SU-DHL-6 (cell line): ENCODE measurements at regions not wholly inside any gene's neighbourhood (a gene's known extent, or its start where the extent isn't known, plus 50 kb on each side); places are given as distances from the start of the nearest gene placed in this dataset.

Source experiments
- H2AFZ ChIP-seq: fragments of 200-600 bp; sonication (generic); 2 replicates; pipeline ENCODE4 v1.6.1; 2014; ENCODE audit warnings: low read depth, mild to moderate bottlenecking, moderate library complexity, mixed read lengths, antibody characterized with exemption, low read length; ENCODE audit not compliant: severe bottlenecking
- H3F3A ChIP-seq: fragments of 200-600 bp; shearing (Covaris generic); 2 replicates; pipeline ENCODE4 v1.6.0; 2016; ENCODE audit warnings: antibody characterized with exemption, mild to moderate bottlenecking; ENCODE audit not compliant: insufficient read depth
- H3K27ac ChIP-seq: fragments of 200-600 bp; sonication (generic); 2 replicates; pipeline ENCODE4 v1.5.1; 2016; ENCODE audit warnings: low read depth, mild to moderate bottlenecking, low read length, moderate library complexity, mixed read lengths
- H3K27me3 ChIP-seq: fragments of 200-600 bp; sonication (generic), shearing (Covaris generic); 2 replicates; pipeline ENCODE4 v1.6.0; 2014; ENCODE audit warnings: mild to moderate bottlenecking, low read length
- H3K36me3 ChIP-seq: fragments of 200-600 bp; sonication (generic); 2 replicates; pipeline ENCODE4 v1.6.1; 2014; ENCODE audit warnings: mild to moderate bottlenecking, low read length, mixed read lengths
- H3K4me2 ChIP-seq: fragments of 300-600, 200-600 bp; shearing (Covaris generic), sonication (generic); 2 replicates; pipeline ENCODE4 v1.6.0; 2014; ENCODE audit warnings: low read length, low read depth, mild to moderate bottlenecking; ENCODE audit not compliant: poor library complexity, severe bottlenecking
- H3K4me3 ChIP-seq: fragments of 200-600 bp; sonication (generic); 2 replicates; pipeline ENCODE4 v1.5.1; 2014; ENCODE audit warnings: antibody characterized with exemption, low read length, mild to moderate bottlenecking, mixed read lengths; ENCODE audit not compliant: insufficient read depth, poor library complexity, severe bottlenecking
- H3K79me2 ChIP-seq: fragments of 200-600 bp; sonication (generic); 2 replicates; pipeline ENCODE4 v1.6.1; 2014; ENCODE audit warnings: mild to moderate bottlenecking, low read length, moderate library complexity; ENCODE audit not compliant: insufficient read depth
- H3K9ac ChIP-seq: fragments of 200-600 bp; sonication (generic); 2 replicates; pipeline ENCODE4 v1.7.0; 2014; ENCODE audit warnings: mild to moderate bottlenecking, low read length
- H3K9me2 ChIP-seq: fragments of 200-600 bp; sonication (generic); replicated peaks from 2 replicates; pipeline ENCODE4 v1.6.1; 2014; ENCODE audit warnings: low read length; ENCODE audit not compliant: insufficient read depth
- H3K9me3 ChIP-seq: fragments of 200-600 bp; sonication (generic); 2 replicates; pipeline ENCODE4 v1.6.1; 2014; ENCODE audit warnings: low read length, mixed read lengths; ENCODE audit not compliant: insufficient read depth
- H4K20me1 ChIP-seq: fragments of 200-600 bp; sonication (generic); 2 replicates; pipeline ENCODE4 v1.6.1; 2014; ENCODE audit warnings: low read depth, mild to moderate bottlenecking, antibody characterized with exemption, low read length, moderate library complexity, mixed read lengths
- CTCF ChIP-seq: fragments of 200-600 bp; sonication (generic); IDR thresholded peaks from one replicate; pipeline ENCODE4 v1.5.1; 2017; ENCODE audit warnings: antibody characterized with exemption, mild to moderate bottlenecking, low read length, moderate library complexity; ENCODE audit not compliant: insufficient read depth, poor library complexity, severe bottlenecking
- EZH2phosphoT487 ChIP-seq: fragments of 200-600 bp; sonication (generic), shearing (Covaris generic); conservative IDR thresholded peaks from 2 replicates; pipeline ENCODE4 v1.6.1; 2018; ENCODE audit warnings: mild to moderate bottlenecking, antibody characterized with exemption, low read length, moderate library complexity, mixed read lengths

DNA sequence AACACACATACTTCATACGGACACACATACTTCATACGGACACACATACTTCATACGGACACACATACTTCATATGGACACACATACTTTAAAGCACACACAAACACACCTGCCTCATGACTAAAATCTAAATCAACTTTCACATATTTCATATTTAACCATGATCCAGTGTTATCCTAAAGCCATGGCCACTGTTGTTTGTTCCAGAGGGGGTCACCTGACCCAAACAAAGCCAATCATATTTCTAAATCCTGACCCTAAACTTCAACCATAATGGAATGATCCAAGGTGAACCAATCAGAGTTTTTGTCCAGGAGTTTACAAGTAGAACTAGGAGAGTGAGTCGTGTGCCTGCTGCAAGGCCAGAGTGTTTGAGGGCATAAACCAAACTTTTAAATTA, 97.2 kb upstream of the KIT start:
- Histone ChIP-seq H3K36me3 (no peaks in the 10 kb centered on the region), H3K79me2 (no peaks in the 10 kb centered on the region), H3K4me3 (no peak overlapping the region), H4K20me1 (no peaks in the 10 kb centered on the region), H3K27ac (no peak overlapping the region), H3K9ac (no peak overlapping the region), H3K4me2 (no peak overlapping the region), H3K27me3 (no peaks in the 10 kb centered on the region), H3K9me2 (no peaks in the 10 kb centered on the region), H2AFZ (no peak overlapping the region), H3K9me3 (no peaks in the 10 kb centered on the region), H3F3A (no peaks in the 10 kb centered on the region)
- no peak for TF ChIP-seq CTCF
- no peak for TF ChIP-seq EZH2phosphoT487

DNA sequence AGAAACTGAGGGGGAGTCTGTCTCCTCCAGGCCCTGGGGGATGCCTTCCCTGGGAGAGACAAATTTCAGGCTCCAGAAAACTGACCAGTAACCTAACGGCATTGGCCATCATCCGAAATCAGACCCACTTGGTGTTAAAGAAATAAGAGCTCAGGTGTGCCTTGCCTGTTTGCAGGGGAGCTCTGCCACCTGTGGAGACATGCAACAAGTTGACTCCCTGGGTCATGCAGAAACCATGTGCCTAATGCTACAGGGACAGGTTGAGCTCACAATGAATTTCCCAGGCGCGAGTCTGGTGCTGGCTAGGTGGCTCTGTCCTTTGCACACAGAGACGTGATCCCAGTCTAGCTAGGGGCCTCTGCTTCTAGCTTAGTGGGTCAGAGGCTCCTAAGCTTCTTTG, 95.8 kb upstream of the KIT start:
- TF ChIP-seq EZH2phosphoT487 (no peak), CTCF (no peak)
- H3F3A ChIP-seq: no peaks in the 10 kb centered on the region
- no peaks in the 10 kb centered on the region for H3K27me3 ChIP-seq
- H3K36me3 ChIP-seq: no peaks in the 10 kb centered on the region
- H4K20me1 ChIP-seq: no peaks in the 10 kb centered on the region
- no peaks in the 10 kb centered on the region for H3K9me3 ChIP-seq
- no peak overlapping the region for H3K4me2 ChIP-seq
- H2AFZ ChIP-seq: no peak overlapping the region
- no peaks in the 10 kb centered on the region for H3K9me2 ChIP-seq
- H3K4me3 ChIP-seq: no peak overlapping the region
- no peaks in the 10 kb centered on the region for H3K79me2 ChIP-seq
- H3K9ac ChIP-seq: no peak overlapping the region
- H3K27ac ChIP-seq: no peak overlapping the region

DNA sequence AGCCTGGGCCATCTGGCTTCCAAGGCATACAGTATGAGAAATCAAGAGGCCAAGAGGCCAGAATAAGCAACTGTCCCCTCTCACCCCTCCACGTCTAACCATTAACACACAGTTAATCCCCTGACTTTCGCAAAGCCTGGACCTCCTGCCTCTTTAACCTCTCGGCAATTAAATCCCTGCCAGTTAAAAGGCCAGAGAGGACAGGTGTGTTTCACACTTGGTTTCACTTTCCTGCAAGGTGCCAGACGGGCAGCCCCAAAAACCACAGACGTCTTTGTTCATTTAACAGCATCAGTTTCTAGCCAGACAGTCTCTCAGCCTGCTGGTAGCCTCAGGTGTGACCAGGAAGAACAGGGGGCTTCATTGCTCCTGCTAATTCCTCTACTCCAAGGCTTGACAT, 91.1 kb upstream of the KIT start:
- no peaks in the 10 kb centered on the region for H3K36me3 ChIP-seq
- H4K20me1 ChIP-seq: no peaks in the 10 kb centered on the region
- no peak overlapping the region for H3K4me3 ChIP-seq
- TF ChIP-seq EZH2phosphoT487 (no peak), CTCF (no peak)
- no peaks in the 10 kb centered on the region for H3K79me2 ChIP-seq
- no peak overlapping the region for H2AFZ ChIP-seq
- no peak overlapping the region for H3K4me2 ChIP-seq
- H3F3A ChIP-seq: no peaks in the 10 kb centered on the region
- no peak overlapping the region for H3K27ac ChIP-seq
- no peak overlapping the region for H3K9ac ChIP-seq
- no peaks in the 10 kb centered on the region for H3K9me3 ChIP-seq
- H3K9me2 ChIP-seq: no peaks in the 10 kb centered on the region
- no peaks in the 10 kb centered on the region for H3K27me3 ChIP-seq

DNA sequence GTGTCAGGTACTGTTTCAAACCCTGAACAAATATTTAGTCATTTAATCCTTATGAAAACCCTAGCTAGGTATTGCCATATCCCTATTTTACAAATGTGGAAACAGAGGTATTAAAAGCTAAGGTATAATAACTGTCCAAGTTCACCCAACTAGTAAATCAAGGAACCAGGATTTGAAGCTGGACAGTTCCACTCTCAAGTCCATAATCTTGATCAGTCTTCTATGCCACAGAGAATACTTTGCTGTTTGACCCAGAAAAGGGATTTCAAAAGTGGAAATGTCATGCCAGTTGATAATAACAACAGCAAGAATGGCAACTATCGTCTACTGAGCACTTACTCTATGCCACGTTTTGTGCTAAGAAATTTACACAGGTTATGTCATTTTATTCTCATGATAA, 90.4 kb upstream of the KIT start:
- Histone ChIP-seq H3K9me2 (no peaks in the 10 kb centered on the region), H3K27me3 (no peaks in the 10 kb centered on the region), H3K4me3 (no peak overlapping the region), H3K9me3 (no peaks in the 10 kb centered on the region), H3K4me2 (no peak overlapping the region), H3F3A (no peaks in the 10 kb centered on the region), H3K36me3 (no peaks in the 10 kb centered on the region), H3K79me2 (no peaks in the 10 kb centered on the region), H3K27ac (no peak overlapping the region), H3K9ac (no peak overlapping the region), H4K20me1 (no peaks in the 10 kb centered on the region), H2AFZ (no peak overlapping the region)
- no peak for TF ChIP-seq EZH2phosphoT487
- no peak for TF ChIP-seq CTCF
